Ishikawa (cell line): ENCODE measurements at regions not wholly inside any gene's neighbourhood (a gene's known extent, or its start where the extent isn't known, plus 50 kb on each side); places are given as distances from the start of the nearest gene placed in this dataset.

Source experiments
- CEBPB ChIP-seq: IDR thresholded peaks from 2 replicates; pipeline ENCODE4 v1.6.1; 2012
- CREB1 ChIP-seq: IDR thresholded peaks from 2 replicates; pipeline ENCODE4 v1.6.1; 2012; ENCODE audit warnings: low read depth
- EGR1 ChIP-seq: IDR thresholded peaks from 2 replicates; pipeline ENCODE4 v1.6.1; 2012
- EP300 ChIP-seq: IDR thresholded peaks from 2 replicates; pipeline ENCODE4 v1.6.1; 2012; ENCODE audit warnings: borderline replicate concordance
- FOXM1 ChIP-seq: IDR thresholded peaks from 2 replicates; pipeline ENCODE4 v1.6.1; 2012; ENCODE audit warnings: low read depth, borderline replicate concordance
- NFIC ChIP-seq: IDR thresholded peaks from 2 replicates; pipeline ENCODE4 v1.6.1; 2012
- RAD21 ChIP-seq: IDR thresholded peaks from 2 replicates; pipeline ENCODE4 v1.6.1; 2012; ENCODE audit warnings: low read depth
- TAF1 ChIP-seq: IDR thresholded peaks from 2 replicates; pipeline ENCODE4 v1.6.1; 2012; ENCODE audit warnings: low read depth, mild to moderate bottlenecking
- TCF12 ChIP-seq: IDR thresholded peaks from 2 replicates; pipeline ENCODE4 v1.6.1; 2012; ENCODE audit warnings: low read depth
- TEAD4 ChIP-seq: IDR thresholded peaks from 2 replicates; pipeline ENCODE4 v1.6.1; 2012
- YY1 ChIP-seq: IDR thresholded peaks from 2 replicates; pipeline ENCODE4 v1.6.1; 2012; ENCODE audit warnings: low read depth
- ZBTB7A ChIP-seq: IDR thresholded peaks from 2 replicates; pipeline ENCODE4 v1.6.1; 2012; ENCODE audit warnings: low read depth
- TF ChIP-seq, protein P1 (sequence below): IDR thresholded peaks from 2 replicates; pipeline ENCODE4 v1.6.1; 2012
- TF ChIP-seq, protein P2 (sequence below): IDR thresholded peaks from 2 replicates; pipeline ENCODE4 v1.6.1; 2012
- TF ChIP-seq, protein P3 (sequence below): IDR thresholded peaks from 2 replicates; pipeline ENCODE4 v1.6.1; 2012; ENCODE audit warnings: low read depth, mild to moderate bottlenecking

DNA sequence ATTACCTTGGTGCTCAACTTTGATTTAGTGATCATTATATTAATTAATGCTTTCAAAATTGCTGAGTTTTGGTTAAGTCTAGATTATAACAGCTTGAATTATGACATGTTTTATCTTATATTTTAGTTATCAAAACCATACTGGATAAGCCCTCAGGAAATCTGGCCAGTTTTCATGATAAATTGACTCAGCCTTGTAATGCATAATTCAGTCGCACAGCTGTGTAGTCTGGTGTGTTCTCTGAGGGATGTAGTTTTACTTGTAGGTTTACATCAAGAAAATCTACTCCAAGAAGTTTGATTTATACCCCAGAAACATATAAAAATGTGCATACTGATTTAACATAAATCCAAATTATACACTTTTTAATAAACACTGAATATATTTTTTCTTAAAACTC, 477.5 kb downstream of the SPRY1 start:
- TF ChIP-seq ZBTB7A (no peak), TEAD4 (no peak), TCF12 (no peak), TAF1 (no peak), RAD21 (no peak), YY1 (no peak), CREB1 (no peak), CEBPB (no peak), EGR1 (no peak), EP300 (no peak), FOXM1 (no peak), NFIC (no peak)
- TF ChIP-seq, protein P1, sequence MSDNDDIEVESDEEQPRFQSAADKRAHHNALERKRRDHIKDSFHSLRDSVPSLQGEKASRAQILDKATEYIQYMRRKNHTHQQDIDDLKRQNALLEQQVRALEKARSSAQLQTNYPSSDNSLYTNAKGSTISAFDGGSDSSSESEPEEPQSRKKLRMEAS = no peak
- TF ChIP-seq, protein P2, sequence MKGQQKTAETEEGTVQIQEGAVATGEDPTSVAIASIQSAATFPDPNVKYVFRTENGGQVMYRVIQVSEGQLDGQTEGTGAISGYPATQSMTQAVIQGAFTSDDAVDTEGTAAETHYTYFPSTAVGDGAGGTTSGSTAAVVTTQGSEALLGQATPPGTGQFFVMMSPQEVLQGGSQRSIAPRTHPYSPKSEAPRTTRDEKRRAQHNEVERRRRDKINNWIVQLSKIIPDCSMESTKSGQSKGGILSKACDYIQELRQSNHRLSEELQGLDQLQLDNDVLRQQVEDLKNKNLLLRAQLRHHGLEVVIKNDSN = no peak
- TF ChIP-seq, protein P3, sequence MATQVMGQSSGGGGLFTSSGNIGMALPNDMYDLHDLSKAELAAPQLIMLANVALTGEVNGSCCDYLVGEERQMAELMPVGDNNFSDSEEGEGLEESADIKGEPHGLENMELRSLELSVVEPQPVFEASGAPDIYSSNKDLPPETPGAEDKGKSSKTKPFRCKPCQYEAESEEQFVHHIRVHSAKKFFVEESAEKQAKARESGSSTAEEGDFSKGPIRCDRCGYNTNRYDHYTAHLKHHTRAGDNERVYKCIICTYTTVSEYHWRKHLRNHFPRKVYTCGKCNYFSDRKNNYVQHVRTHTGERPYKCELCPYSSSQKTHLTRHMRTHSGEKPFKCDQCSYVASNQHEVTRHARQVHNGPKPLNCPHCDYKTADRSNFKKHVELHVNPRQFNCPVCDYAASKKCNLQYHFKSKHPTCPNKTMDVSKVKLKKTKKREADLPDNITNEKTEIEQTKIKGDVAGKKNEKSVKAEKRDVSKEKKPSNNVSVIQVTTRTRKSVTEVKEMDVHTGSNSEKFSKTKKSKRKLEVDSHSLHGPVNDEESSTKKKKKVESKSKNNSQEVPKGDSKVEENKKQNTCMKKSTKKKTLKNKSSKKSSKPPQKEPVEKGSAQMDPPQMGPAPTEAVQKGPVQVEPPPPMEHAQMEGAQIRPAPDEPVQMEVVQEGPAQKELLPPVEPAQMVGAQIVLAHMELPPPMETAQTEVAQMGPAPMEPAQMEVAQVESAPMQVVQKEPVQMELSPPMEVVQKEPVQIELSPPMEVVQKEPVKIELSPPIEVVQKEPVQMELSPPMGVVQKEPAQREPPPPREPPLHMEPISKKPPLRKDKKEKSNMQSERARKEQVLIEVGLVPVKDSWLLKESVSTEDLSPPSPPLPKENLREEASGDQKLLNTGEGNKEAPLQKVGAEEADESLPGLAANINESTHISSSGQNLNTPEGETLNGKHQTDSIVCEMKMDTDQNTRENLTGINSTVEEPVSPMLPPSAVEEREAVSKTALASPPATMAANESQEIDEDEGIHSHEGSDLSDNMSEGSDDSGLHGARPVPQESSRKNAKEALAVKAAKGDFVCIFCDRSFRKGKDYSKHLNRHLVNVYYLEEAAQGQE = no peak

DNA sequence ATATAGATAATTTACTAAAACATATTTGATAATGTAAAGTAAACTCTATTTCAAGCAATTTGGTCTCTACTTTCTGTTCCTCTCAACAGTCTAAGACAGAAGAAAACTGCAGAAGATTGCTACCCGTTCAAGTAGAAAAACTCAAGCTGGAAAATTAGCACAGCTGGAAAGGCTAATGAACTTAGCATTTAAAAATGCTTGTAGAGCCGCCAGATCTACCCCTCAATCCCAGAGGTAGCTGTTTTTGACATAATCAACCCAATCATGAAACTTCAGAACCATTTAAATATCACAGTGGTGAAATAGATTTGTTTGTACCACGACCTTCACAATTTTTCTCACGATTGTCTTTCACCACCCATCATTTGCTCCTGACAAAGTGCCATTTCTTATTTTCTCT, 479.5 kb downstream of the SPRY1 start:
- TF ChIP-seq TAF1 (no peak), CREB1 (no peak), YY1 (no peak), TCF12 (no peak), EGR1 (no peak), NFIC (no peak)
- TF ChIP-seq, protein P3 = no peak
- TF ChIP-seq, protein P1 = no peak

DNA sequence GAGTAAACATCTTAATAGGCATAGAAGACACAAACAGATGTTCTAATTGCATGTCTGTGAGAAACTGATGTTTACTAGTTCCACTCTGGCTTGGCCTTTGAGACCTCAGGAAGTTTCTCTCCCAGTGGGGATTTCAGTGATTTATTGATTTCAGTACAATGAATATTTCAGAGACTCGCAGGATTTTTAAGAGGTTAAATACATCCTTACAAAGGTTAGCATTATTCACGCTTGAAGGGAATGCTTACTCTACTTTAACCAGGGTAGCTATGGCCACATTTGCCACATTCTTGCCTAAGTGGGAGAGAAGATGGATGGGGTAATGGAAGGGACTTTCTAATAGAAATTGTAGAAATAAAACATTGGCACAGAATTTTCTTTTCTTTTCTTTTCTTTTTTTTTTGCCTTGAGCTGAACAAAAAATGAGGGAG, 480.1 kb downstream of the SPRY1 start:
- TF ChIP-seq NFIC = no peak
- TF ChIP-seq EP300 = no peak
- no peak for TF ChIP-seq EGR1
- TF ChIP-seq, protein P2 = no peak
- no peak for TF ChIP-seq ZBTB7A
- TF ChIP-seq TCF12 = no peak
- TF ChIP-seq RAD21 = no peak
- no peak for TF ChIP-seq FOXM1
- TF ChIP-seq YY1 = no peak
- no peak for TF ChIP-seq TEAD4
- no peak for TF ChIP-seq CEBPB
- TF ChIP-seq, protein P3 = no peak
- TF ChIP-seq, protein P1 = no peak
- TF ChIP-seq TAF1 = no peak
- TF ChIP-seq CREB1 = no peak

DNA sequence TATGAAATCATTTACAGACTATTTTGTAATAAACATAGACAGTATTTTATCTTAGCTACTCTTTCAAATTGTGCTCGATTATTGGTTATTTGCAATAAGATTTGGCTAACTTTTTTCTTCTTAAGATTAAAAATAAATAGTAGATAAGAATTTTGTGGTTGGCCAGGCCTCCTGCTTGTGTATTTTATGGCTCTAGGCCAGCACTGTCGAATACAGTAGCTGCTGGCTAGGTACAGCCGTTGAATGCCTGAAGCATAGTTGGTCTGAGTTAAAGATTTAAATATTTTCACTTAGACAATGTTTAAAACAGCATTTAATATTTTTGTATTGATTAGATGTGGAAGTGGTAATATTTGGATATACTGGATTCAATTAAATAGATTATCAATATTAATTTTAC, 481.0 kb downstream of the SPRY1 start:
- TF ChIP-seq FOXM1 (no peak), EGR1 (no peak), RAD21 (no peak), CREB1 (no peak), NFIC (no peak), ZBTB7A (no peak), TCF12 (no peak)

DNA sequence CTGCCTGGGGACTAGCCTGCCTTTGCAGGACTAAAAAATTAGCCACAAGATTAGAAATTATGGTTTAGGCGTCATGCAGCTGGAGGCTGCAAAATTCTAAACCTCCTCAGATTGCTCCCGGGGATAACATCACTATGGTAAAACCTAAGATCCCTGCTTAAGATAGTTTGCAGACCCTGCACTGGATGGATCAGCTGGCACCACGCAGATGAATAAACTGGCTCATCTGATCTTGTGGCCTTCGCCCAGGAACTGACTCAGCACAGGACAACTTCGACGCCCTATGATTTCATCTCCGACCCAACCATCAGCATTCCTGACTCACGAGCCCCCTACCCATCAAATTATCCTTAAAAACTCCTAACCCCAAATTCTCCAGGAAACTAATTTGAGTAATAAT, 482.4 kb downstream of the SPRY1 start:
- no peak for TF ChIP-seq TCF12
- TF ChIP-seq YY1 = no peak
- TF ChIP-seq NFIC = no peak
- TF ChIP-seq, protein P1 = no peak
- TF ChIP-seq RAD21 = no peak
- TF ChIP-seq FOXM1 = no peak
- TF ChIP-seq, protein P2 = no peak
- TF ChIP-seq EP300 = no peak
